ENCODE measurements at regions not wholly inside any gene's neighbourhood (a gene's known extent, or its start where the extent isn't known, plus 50 kb on each side); places are given as distances from the start of the nearest gene placed in this dataset.

DNA sequence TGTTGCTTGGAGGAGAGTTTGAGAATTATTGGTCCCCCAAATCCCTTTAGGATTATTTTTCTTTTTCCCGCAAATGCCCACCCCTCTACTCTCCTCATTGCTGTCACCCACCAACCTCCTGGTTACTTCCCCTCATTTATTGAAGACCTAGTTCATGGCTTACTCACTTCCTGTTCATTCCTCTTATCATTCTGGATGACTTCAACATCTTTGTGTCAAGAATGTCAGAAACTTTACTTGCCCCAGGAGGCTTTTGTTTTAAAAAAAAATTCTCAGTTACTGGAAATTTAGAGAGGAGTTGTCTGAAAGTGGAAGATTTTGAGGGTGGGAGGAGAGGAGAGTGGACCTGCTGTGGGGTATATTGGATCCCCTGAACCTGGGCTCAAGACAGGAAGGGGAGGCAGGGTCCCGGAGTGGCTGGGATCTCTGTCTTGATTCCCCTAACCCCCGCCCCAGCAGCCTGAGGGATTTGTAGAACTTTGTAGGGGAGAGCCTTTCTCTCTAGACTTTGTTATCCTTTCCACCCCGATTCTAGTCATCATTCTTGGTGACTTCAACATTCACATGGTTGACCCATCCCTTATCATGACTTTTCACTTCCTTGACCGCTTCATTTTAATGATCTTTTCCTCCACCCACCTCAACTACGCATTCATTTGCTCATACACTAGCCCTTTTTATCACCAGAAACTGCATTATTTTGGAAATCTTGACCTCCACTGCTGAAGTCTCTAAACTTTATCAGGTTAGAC, 69.9 kb upstream of the ESX1 start:
- no peaks in the 10 kb centered on the region for H3K27me3 Mint-ChIP-seq (ENCODE audit: low read depth)
- POLR2A ChIA-PET: no interaction called here
- no peak overlapping the region for H3K4me3 Mint-ChIP-seq
- DNase-seq (no peak), ATAC-seq (no peak)
- no peaks in the 10 kb centered on the region for H3K36me3 Mint-ChIP-seq (ENCODE audit: low read depth)
- no peaks in the 10 kb centered on the region for H3K9me3 Mint-ChIP-seq (ENCODE audit: insufficient read depth)
- CTCF ChIA-PET: no interaction called here
- no peak overlapping the region for H3K27ac Mint-ChIP-seq
- H3K4me1 Mint-ChIP-seq (ENCODE audit: low read depth): no peaks in the 10 kb centered on the region

DNA sequence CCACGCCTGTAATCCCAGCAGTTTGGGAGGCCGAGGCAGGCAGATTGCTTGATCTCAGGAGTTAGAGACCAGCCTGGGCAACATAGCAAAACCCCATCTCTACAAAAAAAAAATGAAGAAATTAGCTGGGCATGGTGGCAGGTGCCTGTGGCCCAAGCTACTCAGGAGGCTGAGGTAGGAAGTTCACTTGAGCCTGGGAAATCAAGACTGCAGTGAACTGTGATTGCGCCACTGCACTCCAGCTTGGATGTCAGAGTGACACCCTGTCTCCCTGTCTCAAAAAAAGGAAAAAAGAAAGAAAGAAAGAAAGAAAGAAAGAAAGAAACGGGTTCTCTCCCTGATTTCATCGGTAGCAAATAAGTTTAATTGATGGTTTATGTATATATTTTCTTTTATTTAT, 64.6 kb upstream of the ESX1 start:
- CTCF ChIA-PET: no interaction called here
- H3K36me3 Mint-ChIP-seq (ENCODE audit: low read depth): no peaks in the 10 kb centered on the region
- no peak for ATAC-seq
- H3K27ac Mint-ChIP-seq: no peak overlapping the region
- DNase-seq: no peak
- H3K4me1 Mint-ChIP-seq (ENCODE audit: low read depth): no peaks in the 10 kb centered on the region
- POLR2A ChIA-PET: no interaction called here
- H3K9me3 Mint-ChIP-seq (ENCODE audit: insufficient read depth): no peaks in the 10 kb centered on the region
- no peaks in the 10 kb centered on the region for H3K27me3 Mint-ChIP-seq (ENCODE audit: low read depth)
- H3K4me3 Mint-ChIP-seq: no peak overlapping the region

GRCh38 chrX:104318330-104319009, 63.7 kb upstream of the ESX1 start:
- H3K27me3 Mint-ChIP-seq (ENCODE audit: low read depth): no peaks in the 10 kb centered on the region
- ATAC-seq (no peak), DNase-seq (no peak)
- no peaks in the 10 kb centered on the region for H3K9me3 Mint-ChIP-seq (ENCODE audit: insufficient read depth)
- no peaks in the 10 kb centered on the region for H3K36me3 Mint-ChIP-seq (ENCODE audit: low read depth)
- no peak overlapping the region for H3K4me3 Mint-ChIP-seq
- ChIA-PET CTCF (no interaction called here), POLR2A (no interaction called here)
- no peaks in the 10 kb centered on the region for H3K4me1 Mint-ChIP-seq (ENCODE audit: low read depth)
- no peak overlapping the region for H3K27ac Mint-ChIP-seq

DNA sequence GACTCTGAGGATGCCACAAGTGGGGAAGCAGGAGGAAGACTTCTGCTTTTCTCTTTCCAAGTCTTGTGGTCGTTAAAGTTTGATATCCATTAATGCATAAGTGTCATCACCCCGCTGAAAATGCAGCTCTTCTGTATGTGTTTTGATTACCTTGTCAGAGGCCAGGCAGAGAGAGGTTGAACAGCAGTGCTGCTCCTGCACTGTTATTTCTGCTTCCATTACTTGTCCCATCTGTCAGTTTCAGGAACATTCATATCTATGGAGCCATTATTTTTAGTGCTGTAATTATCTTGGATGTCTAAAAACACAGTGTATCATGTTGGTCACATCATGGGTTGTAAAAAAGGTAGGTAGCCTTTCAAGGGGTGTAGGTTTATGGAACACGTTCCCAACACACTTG, 62.0 kb upstream of the ESX1 start:
- Mint-ChIP-seq H3K4me1 (ENCODE audit: low read depth) (no peaks in the 10 kb centered on the region), H3K4me3 (no peak overlapping the region), H3K9me3 (ENCODE audit: insufficient read depth) (no peaks in the 10 kb centered on the region), H3K27me3 (ENCODE audit: low read depth) (no peaks in the 10 kb centered on the region), H3K27ac (no peak overlapping the region), H3K36me3 (ENCODE audit: low read depth) (no peaks in the 10 kb centered on the region)
- ChIA-PET CTCF (no interaction called here), POLR2A (no interaction called here)
- DNase-seq: no peak
- ATAC-seq: no peak

- Mint-ChIP-seq H3K4me1 (ENCODE audit: low read depth) (no peaks in the 10 kb centered on the region), H3K27me3 (ENCODE audit: low read depth) (no peaks in the 10 kb centered on the region), H3K36me3 (ENCODE audit: low read depth) (no peaks in the 10 kb centered on the region), H3K27ac (no peak overlapping the region), H3K4me3 (no peak overlapping the region), H3K9me3 (ENCODE audit: insufficient read depth) (no peaks in the 10 kb centered on the region)
- no peak for ATAC-seq
- POLR2A ChIA-PET: no interaction called here
- CTCF ChIA-PET: no interaction called here
- no peak for DNase-seq
Measured at GRCh38 chrX:104315555-104315954, 60.8 kb upstream of the ESX1 start.

DNA sequence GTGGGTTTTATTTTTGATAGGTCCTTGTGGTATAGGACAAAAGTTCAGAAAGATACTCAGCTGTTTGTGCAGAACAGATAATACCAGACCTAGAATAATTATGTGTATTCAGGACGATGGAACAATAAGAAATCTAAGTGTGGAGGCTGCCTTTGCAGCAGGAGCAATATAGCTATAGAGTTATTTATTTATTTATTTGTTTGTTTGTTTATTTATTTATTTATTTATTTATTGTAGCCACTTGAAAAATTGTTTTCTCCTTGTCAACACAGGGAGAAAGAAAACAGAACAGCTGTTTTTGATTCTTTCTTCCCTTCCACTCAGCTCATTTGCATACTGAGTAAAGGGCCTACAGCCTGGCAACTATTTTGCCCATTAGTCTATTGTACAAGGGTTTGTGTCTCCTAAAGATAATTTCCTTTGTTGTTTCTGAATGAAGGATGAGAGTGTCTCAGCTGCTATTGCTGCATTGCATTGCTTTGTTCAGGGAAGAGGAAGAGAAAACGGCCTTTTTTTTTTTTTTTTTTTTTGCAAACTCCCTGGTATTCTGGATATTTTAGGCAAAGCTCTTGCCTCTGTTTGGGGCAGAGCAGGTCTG, 56.0 kb upstream of the ESX1 start:
- CTCF ChIA-PET: no interaction called here
- DNase-seq (no peak), ATAC-seq (no peak)
- H3K4me3 Mint-ChIP-seq: no peak overlapping the region
- POLR2A ChIA-PET: no interaction called here
- H3K27me3 Mint-ChIP-seq (ENCODE audit: low read depth): no peaks in the 10 kb centered on the region
- H3K27ac Mint-ChIP-seq: no peak overlapping the region
- H3K9me3 Mint-ChIP-seq (ENCODE audit: insufficient read depth): no peaks in the 10 kb centered on the region
- no peaks in the 10 kb centered on the region for H3K36me3 Mint-ChIP-seq (ENCODE audit: low read depth)
- H3K4me1 Mint-ChIP-seq (ENCODE audit: low read depth): no peaks in the 10 kb centered on the region

- no peak for ATAC-seq
- no peaks in the 10 kb centered on the region for H3K36me3 Mint-ChIP-seq (ENCODE audit: low read depth)
- ChIA-PET POLR2A (no interaction called here), CTCF (no interaction called here)
- H3K4me1 Mint-ChIP-seq (ENCODE audit: low read depth): no peaks in the 10 kb centered on the region
- H3K27me3 Mint-ChIP-seq (ENCODE audit: low read depth): no peaks in the 10 kb centered on the region
- H3K9me3 Mint-ChIP-seq (ENCODE audit: insufficient read depth): no peaks in the 10 kb centered on the region
- H3K4me3 Mint-ChIP-seq: no peak overlapping the region
- no peak for DNase-seq
- no peak overlapping the region for H3K27ac Mint-ChIP-seq
Measured at GRCh38 chrX:104310090-104310489, 55.4 kb upstream of the ESX1 start.

DNA sequence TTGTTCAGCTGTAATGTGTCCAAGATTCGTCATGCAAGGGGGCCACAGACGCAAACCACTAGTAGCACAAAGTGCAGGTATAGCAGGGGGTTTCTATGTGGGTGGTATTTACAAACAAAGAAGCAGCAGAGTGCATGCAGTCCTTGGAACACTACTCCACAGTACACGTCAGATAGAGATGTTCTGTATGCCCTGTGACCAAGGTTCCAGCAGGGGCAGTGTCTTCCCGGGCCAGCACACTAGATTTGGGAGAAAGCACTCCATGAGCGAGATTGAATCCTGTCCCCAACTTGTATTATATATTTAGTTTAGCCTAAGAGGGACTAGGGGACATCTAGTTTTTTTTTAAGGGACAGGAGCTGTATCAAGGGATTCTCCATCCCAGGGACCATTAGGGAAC, 54.4 kb upstream of the ESX1 start:
- CTCF ChIA-PET: no interaction called here
- Mint-ChIP-seq H3K9me3 (ENCODE audit: insufficient read depth) (no peaks in the 10 kb centered on the region), H3K4me1 (ENCODE audit: low read depth) (no peaks in the 10 kb centered on the region), H3K4me3 (no peak overlapping the region), H3K27ac (no peak overlapping the region), H3K36me3 (ENCODE audit: low read depth) (no peaks in the 10 kb centered on the region), H3K27me3 (ENCODE audit: low read depth) (no peaks in the 10 kb centered on the region)
- POLR2A ChIA-PET: no interaction called here
- no peak for DNase-seq
- no peak for ATAC-seq

DNA sequence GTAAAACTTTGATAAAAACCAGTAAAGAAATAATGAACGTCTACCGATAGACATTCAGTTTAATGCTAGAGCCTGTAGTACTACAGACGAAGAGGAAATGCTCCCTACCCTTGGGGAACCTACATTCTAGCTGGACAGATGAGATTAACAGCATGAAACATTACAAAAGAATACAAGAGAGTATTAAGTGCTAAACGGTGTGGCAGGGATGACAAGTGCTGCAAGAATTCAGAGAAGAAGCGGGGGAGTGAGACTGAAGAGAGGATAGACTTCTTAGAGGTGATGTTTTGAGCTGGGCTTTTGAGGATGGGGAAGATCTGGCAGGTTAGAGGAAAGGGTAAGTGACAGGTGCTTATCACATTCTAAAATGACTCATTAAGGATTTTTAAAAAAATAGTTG, 52.6 kb upstream of the ESX1 start:
- Mint-ChIP-seq H3K36me3 (ENCODE audit: low read depth) (no peaks in the 10 kb centered on the region), H3K4me1 (ENCODE audit: low read depth) (no peaks in the 10 kb centered on the region), H3K4me3 (no peak overlapping the region), H3K27me3 (ENCODE audit: low read depth) (no peaks in the 10 kb centered on the region), H3K9me3 (ENCODE audit: insufficient read depth) (no peaks in the 10 kb centered on the region), H3K27ac (no peak overlapping the region)
- ATAC-seq (no peak), DNase-seq (no peak)
- ChIA-PET POLR2A (no interaction called here), CTCF (no interaction called here)

- Mint-ChIP-seq H3K9me3 (ENCODE audit: insufficient read depth) (no peaks in the 10 kb centered on the region), H3K27ac (no peak overlapping the region), H3K27me3 (ENCODE audit: low read depth) (no peaks in the 10 kb centered on the region), H3K36me3 (ENCODE audit: low read depth) (no peaks in the 10 kb centered on the region), H3K4me3 (no peak overlapping the region), H3K4me1 (ENCODE audit: low read depth) (no peaks in the 10 kb centered on the region)
- ChIA-PET CTCF (no interaction called here), POLR2A (no interaction called here)
- ATAC-seq (no peak), DNase-seq (no peak)
Measured at GRCh38 chrX:104306180-104306579, 51.4 kb upstream of the ESX1 start.

Data from activated CD8-positive, alpha-beta T cell treated with anti-CD3 and anti-CD28 coated beads, Interleukin-2, amount 10 ng/mL, durations not matched to agents 7 days and 5 days (primary cell).